ENCODE measurements at regions not wholly inside any gene's neighbourhood (a gene's known extent, or its start where the extent isn't known, plus 50 kb on each side); places are given as distances from the start of the nearest gene placed in this dataset.

GRCh38 chr2:7881063-7881462, 800.8 kb upstream of the ID2 start:
- Histone ChIP-seq H3K9me3 (replicated peaks; ENCODE audit: insufficient read depth, low read length) (no peaks in the 10 kb centered on the region), H3K79me2 (ENCODE audit: low read length) (no peaks in the 10 kb centered on the region), H2AFZ (ENCODE audit: low read length) (no peak overlapping the region), H4K20me1 (ENCODE audit: insufficient read depth, low read length) (no peaks in the 10 kb centered on the region), H3K4me3 (ENCODE audit: low read length) (no peak overlapping the region), H3K9ac (ENCODE audit: low read length) (no peak overlapping the region), H3K36me3 (replicated peaks; ENCODE audit: insufficient read depth, low read length) (no peaks in the 10 kb centered on the region), H3K9me2 (replicated peaks; ENCODE audit: insufficient read depth, low read length) (no peaks in the 10 kb centered on the region), H3F3A (ENCODE audit: insufficient read depth, low read length) (no peaks in the 10 kb centered on the region), H3K27ac (ENCODE audit: low read length) (no peak overlapping the region), H3K27me3 (replicated peaks; ENCODE audit: insufficient read depth, low read length) (no peaks in the 10 kb centered on the region), H3K4me2 (ENCODE audit: low read depth, low read length) (no peak overlapping the region), H3K4me1 (ENCODE audit: low read length) (no peaks in the 10 kb centered on the region)
- DNase-seq: no peak
- TF ChIP-seq EZH2 (optimal IDR thresholded peaks at IDR 0.05; ENCODE audit: low read depth, low read length) (no peak), CTCF (IDR thresholded peaks at IDR 0.05; ENCODE audit: low read length) (no peak), EZH2phosphoT487 (IDR thresholded peaks at IDR 0.05; ENCODE audit: low read length) (no peak)

- no peaks in the 10 kb centered on the region for H4K20me1 ChIP-seq (ENCODE audit: insufficient read depth, low read length)
- H3K27me3 ChIP-seq (replicated peaks; ENCODE audit: insufficient read depth, low read length): no peaks in the 10 kb centered on the region
- no peaks in the 10 kb centered on the region for H3F3A ChIP-seq (ENCODE audit: insufficient read depth, low read length)
- no peaks in the 10 kb centered on the region for H3K4me1 ChIP-seq (ENCODE audit: low read length)
- no peak overlapping the region for H3K4me3 ChIP-seq (ENCODE audit: low read length)
- H3K27ac ChIP-seq (ENCODE audit: low read length): no peak overlapping the region
- H3K9ac ChIP-seq (ENCODE audit: low read length): no peak overlapping the region
- H3K9me3 ChIP-seq (replicated peaks; ENCODE audit: insufficient read depth, low read length): no peaks in the 10 kb centered on the region
- TF ChIP-seq EZH2phosphoT487 (IDR thresholded peaks at IDR 0.05; ENCODE audit: low read length) (no peak), EZH2 (optimal IDR thresholded peaks at IDR 0.05; ENCODE audit: low read depth, low read length) (no peak), CTCF (IDR thresholded peaks at IDR 0.05; ENCODE audit: low read length) (no peak)
- H2AFZ ChIP-seq (ENCODE audit: low read length): no peak overlapping the region
- H3K4me2 ChIP-seq (ENCODE audit: low read depth, low read length): no peak overlapping the region
- no peaks in the 10 kb centered on the region for H3K9me2 ChIP-seq (replicated peaks; ENCODE audit: insufficient read depth, low read length)
- H3K79me2 ChIP-seq (ENCODE audit: low read length): no peaks in the 10 kb centered on the region
- DNase-seq: no peak
- no peaks in the 10 kb centered on the region for H3K36me3 ChIP-seq (replicated peaks; ENCODE audit: insufficient read depth, low read length)
Measured at GRCh38 chr2:7881466-7881865, 800.4 kb upstream of the ID2 start.

GRCh38 chr2:7882296-7882695, 799.6 kb upstream of the ID2 start:
- Histone ChIP-seq H3K9ac (ENCODE audit: low read length) (no peak overlapping the region), H3K79me2 (ENCODE audit: low read length) (no peaks in the 10 kb centered on the region), H3F3A (ENCODE audit: insufficient read depth, low read length) (no peaks in the 10 kb centered on the region), H3K4me3 (ENCODE audit: low read length) (no peak overlapping the region), H2AFZ (ENCODE audit: low read length) (no peak overlapping the region), H3K4me2 (ENCODE audit: low read depth, low read length) (no peak overlapping the region), H3K9me2 (replicated peaks; ENCODE audit: insufficient read depth, low read length) (no peaks in the 10 kb centered on the region), H3K4me1 (ENCODE audit: low read length) (no peaks in the 10 kb centered on the region), H3K9me3 (replicated peaks; ENCODE audit: insufficient read depth, low read length) (no peaks in the 10 kb centered on the region), H3K27ac (ENCODE audit: low read length) (no peak overlapping the region), H4K20me1 (ENCODE audit: insufficient read depth, low read length) (no peaks in the 10 kb centered on the region), H3K27me3 (replicated peaks; ENCODE audit: insufficient read depth, low read length) (no peaks in the 10 kb centered on the region), H3K36me3 (replicated peaks; ENCODE audit: insufficient read depth, low read length) (no peaks in the 10 kb centered on the region)
- no peak for TF ChIP-seq EZH2 (optimal IDR thresholded peaks at IDR 0.05; ENCODE audit: low read depth, low read length)
- TF ChIP-seq EZH2phosphoT487 (IDR thresholded peaks at IDR 0.05; ENCODE audit: low read length): no peak
- TF ChIP-seq CTCF (IDR thresholded peaks at IDR 0.05; ENCODE audit: low read length): no peak
- DNase-seq: no peak
